ENCODE measurements at regions not wholly inside any gene's neighbourhood (a gene's known extent, or its start where the extent isn't known, plus 50 kb on each side); places are given as distances from the start of the nearest gene placed in this dataset.

DNA sequence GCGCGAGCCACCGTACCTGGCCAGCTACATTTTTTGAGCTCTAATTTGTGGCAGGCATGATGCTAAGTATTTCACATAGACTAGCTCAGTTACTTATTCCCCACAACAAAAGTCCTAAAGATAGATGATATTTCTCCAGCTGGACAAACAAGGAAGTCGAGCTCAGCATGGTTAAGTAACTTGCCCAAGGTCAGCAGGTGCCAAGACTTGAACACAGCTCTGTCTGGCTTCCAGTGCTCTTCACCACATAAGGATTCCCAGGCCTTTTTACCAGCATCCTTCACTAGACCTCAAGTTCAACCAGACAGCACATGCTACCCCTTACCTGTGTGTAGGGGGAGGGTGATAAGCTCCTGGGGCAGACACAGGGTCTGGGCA, 177.3 kb upstream of the NCAM1 start:
- TF ChIP-seq, protein P1, sequence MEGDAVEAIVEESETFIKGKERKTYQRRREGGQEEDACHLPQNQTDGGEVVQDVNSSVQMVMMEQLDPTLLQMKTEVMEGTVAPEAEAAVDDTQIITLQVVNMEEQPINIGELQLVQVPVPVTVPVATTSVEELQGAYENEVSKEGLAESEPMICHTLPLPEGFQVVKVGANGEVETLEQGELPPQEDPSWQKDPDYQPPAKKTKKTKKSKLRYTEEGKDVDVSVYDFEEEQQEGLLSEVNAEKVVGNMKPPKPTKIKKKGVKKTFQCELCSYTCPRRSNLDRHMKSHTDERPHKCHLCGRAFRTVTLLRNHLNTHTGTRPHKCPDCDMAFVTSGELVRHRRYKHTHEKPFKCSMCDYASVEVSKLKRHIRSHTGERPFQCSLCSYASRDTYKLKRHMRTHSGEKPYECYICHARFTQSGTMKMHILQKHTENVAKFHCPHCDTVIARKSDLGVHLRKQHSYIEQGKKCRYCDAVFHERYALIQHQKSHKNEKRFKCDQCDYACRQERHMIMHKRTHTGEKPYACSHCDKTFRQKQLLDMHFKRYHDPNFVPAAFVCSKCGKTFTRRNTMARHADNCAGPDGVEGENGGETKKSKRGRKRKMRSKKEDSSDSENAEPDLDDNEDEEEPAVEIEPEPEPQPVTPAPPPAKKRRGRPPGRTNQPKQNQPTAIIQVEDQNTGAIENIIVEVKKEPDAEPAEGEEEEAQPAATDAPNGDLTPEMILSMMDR (IDR thresholded peaks at IDR 0.05): no peak
- TF ChIP-seq EP300 (IDR thresholded peaks at IDR 0.05; ENCODE audit: low read depth) (no peak), POLR2A (IDR thresholded peaks at IDR 0.05) (no peak)

All from transverse colon (tissue), 3 donors.